AG04450 (cell line): ENCODE measurements at regions not wholly inside any gene's neighbourhood (a gene's known extent, or its start where the extent isn't known, plus 50 kb on each side); places are given as distances from the start of the nearest gene placed in this dataset.

Source experiments
- CTCF ChIA-PET: fragments of 300-600, 350-600 bp; formaldehyde crosslinking; extraction: SDS; loops from one replicate; lab custom pipeline; 2022; ENCODE audit warnings: antibody characterized with exemption, inconsistent platforms; lab: Charles Lee
- POLR2A ChIA-PET: fragments of 350-600 bp; formaldehyde crosslinking; extraction: SDS; loops from one replicate; lab custom pipeline; 2021; ENCODE audit warnings: antibody characterized with exemption, inconsistent platforms; lab: Yijun Ruan, JAX
- DNase-seq: peaks from one replicate; pipeline ENCODE4 v3.0.0-alpha.2; 2011; ENCODE audit warnings: low read depth, low spot score
- H3K27ac ChIP-seq: one replicate; pipeline ENCODE4 v1.5.1; 2012; ENCODE audit warnings: low read depth, low read length, control low read depth
- H3K27me3 ChIP-seq: one replicate; pipeline ENCODE4 v1.6.0; 2012; ENCODE audit warnings: low read length; ENCODE audit not compliant: control insufficient read depth, insufficient read depth
- H3K4me3 ChIP-seq: 2 replicates; pipeline ENCODE4 v1.5.1; 2011; ENCODE audit warnings: mild to moderate bottlenecking, low read depth, low read length, control low read depth
- H3K9me3 ChIP-seq: 2 replicates; pipeline ENCODE4 v1.5.1; 2012; ENCODE audit warnings: low read length; ENCODE audit not compliant: control insufficient read depth, insufficient read depth
- CTCF ChIP-seq: IDR thresholded peaks from 2 replicates; pipeline ENCODE4 v1.5.1; 2011; ENCODE audit warnings: low read depth, low read length, control low read depth, inconsistent platforms

DNA sequence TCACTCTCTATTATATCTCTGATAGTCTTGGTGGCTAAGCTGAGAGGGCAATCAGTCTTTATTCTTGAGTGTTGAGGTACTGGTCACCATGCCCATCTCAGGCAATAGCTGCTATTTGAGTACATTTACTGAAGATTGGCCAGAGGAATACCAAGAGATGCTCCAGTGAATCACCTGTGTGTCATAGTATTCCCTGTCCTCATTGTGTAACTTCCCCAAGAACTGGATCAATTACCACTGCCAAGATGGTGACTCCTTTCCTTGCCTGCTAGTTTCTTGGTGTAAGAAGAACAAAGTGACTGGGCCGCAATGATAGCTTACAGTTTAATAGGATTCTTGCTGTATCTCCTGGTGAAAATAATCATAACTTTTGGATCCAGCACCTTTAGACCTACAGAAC lies 418.7 kb upstream of the KIF2A start:
- ChIA-PET POLR2A (no interaction called here), CTCF (no interaction called here)
- Histone ChIP-seq H3K27me3 (no peaks in the 10 kb centered on the region), H3K9me3 (no peaks in the 10 kb centered on the region), H3K4me3 (no peak overlapping the region), H3K27ac (no peak overlapping the region)
- no peak for TF ChIP-seq CTCF
- DNase-seq = no peak

- no peaks in the 10 kb centered on the region for H3K27me3 ChIP-seq
- DNase-seq = no peak
- H3K9me3 ChIP-seq = no peaks in the 10 kb centered on the region
- ChIA-PET POLR2A (no interaction called here), CTCF (no interaction called here)
- H3K4me3 ChIP-seq = no peak overlapping the region
- H3K27ac ChIP-seq = no peak overlapping the region
- TF ChIP-seq CTCF = no peak
Observed at GRCh38 chr5:61894046-61894445, 412.0 kb upstream of the KIF2A start.

DNA sequence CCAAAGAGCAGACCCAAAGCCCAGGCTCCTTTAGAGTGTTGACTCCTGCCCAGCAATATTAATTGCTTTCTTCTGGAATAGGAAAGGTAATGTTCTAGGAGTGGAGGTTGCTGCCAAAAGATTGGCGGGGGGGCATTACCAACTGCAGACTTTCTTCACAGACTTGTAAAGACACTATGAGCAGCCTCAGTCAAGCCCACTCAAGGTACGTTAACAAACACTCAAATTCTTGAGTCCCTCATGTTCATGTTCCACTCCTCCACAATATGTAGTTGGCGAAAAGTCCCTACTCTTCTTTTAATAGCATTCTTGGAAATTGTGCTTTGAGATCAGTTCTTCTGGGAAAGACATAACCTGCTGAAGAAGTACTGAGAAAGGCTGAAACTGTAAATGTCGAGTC lies 409.2 kb upstream of the KIF2A start:
- no peaks in the 10 kb centered on the region for H3K27me3 ChIP-seq
- ChIA-PET POLR2A (no interaction called here), CTCF (no interaction called here)
- H3K27ac ChIP-seq = no peak overlapping the region
- no peaks in the 10 kb centered on the region for H3K9me3 ChIP-seq
- no peak overlapping the region for H3K4me3 ChIP-seq
- DNase-seq = no peak
- TF ChIP-seq CTCF = no peak

GRCh38 chr5:61897251-61897650 lies 408.8 kb upstream of the KIF2A start:
- ChIA-PET POLR2A (no interaction called here), CTCF (no interaction called here)
- Histone ChIP-seq H3K4me3 (no peak overlapping the region), H3K27me3 (no peaks in the 10 kb centered on the region), H3K27ac (no peak overlapping the region), H3K9me3 (no peaks in the 10 kb centered on the region)
- no peak for TF ChIP-seq CTCF
- DNase-seq = no peak

GRCh38 chr5:61901997-61902396 lies 404.0 kb upstream of the KIF2A start:
- no peaks in the 10 kb centered on the region for H3K9me3 ChIP-seq
- H3K27me3 ChIP-seq = no peaks in the 10 kb centered on the region
- POLR2A ChIA-PET = no interaction called here
- no peak for TF ChIP-seq CTCF
- no peak overlapping the region for H3K4me3 ChIP-seq
- CTCF ChIA-PET = no interaction called here
- DNase-seq = no peak
- H3K27ac ChIP-seq = no peak overlapping the region
